ENCODE measurements at regions not wholly inside any gene's neighbourhood (a gene's known extent, or its start where the extent isn't known, plus 50 kb on each side); places are given as distances from the start of the nearest gene placed in this dataset.

GRCh38 chr10:78407009-78407711 lies 373.5 kb downstream of the RPS24 start:
- no peak for TF ChIP-seq EZH2phosphoT487 (IDR thresholded peaks at IDR 0.05; ENCODE audit: borderline replicate concordance, low read depth, low read length)
- TF ChIP-seq CTCF (conservative IDR thresholded peaks at IDR 0.05; ENCODE audit: low read length): no peak

All from OCI-LY7 (cell line).